Fibroblast of lung (primary cell): ENCODE measurements at regions not wholly inside any gene's neighbourhood (a gene's known extent, or its start where the extent isn't known, plus 50 kb on each side); places are given as distances from the start of the nearest gene placed in this dataset.

Source experiments
- EZH2 ChIP-seq: IDR thresholded peaks from 2 replicates; pipeline ENCODE4 v1.5.1; 2012; ENCODE audit warnings: low read length, control low read depth, mild to moderate bottlenecking; ENCODE audit errors: missing control alignments
- TF ChIP-seq, protein P1 (sequence below), 2 donors: IDR thresholded peaks in 1 of 2; conservative IDR thresholded peaks in 1 of 2; 1 replicate in 1 of 2; 2 replicates in 1 of 2; pipeline ENCODE4 v1.5.1; 2011 to 2012; ENCODE audit warnings: low read length in 2 of 2, control low read depth in 1 of 2, inconsistent platforms in 1 of 2, low read depth in 1 of 2, mild to moderate bottlenecking in 1 of 2

DNA sequence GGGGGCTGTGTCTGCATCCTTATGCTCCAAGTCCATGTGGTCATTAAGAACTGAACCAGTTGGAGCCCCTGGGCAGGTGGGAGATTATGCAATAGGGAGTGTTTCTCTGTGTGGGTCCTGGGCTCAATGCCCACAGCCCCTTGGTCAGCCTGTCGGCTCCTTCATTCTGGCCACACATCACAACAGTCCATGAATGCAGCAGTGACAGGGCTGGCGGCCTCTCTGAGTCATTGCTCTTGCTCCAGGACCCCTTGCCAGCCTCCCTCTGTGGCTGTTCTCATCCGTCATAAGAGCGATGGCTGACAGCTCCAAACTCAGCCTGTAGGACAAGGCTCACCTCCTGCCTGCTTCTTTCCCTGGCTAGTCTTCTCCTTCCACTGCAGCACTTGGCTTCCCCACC, 609.5 kb upstream of the CDH4 start:
- TF ChIP-seq, protein P1, sequence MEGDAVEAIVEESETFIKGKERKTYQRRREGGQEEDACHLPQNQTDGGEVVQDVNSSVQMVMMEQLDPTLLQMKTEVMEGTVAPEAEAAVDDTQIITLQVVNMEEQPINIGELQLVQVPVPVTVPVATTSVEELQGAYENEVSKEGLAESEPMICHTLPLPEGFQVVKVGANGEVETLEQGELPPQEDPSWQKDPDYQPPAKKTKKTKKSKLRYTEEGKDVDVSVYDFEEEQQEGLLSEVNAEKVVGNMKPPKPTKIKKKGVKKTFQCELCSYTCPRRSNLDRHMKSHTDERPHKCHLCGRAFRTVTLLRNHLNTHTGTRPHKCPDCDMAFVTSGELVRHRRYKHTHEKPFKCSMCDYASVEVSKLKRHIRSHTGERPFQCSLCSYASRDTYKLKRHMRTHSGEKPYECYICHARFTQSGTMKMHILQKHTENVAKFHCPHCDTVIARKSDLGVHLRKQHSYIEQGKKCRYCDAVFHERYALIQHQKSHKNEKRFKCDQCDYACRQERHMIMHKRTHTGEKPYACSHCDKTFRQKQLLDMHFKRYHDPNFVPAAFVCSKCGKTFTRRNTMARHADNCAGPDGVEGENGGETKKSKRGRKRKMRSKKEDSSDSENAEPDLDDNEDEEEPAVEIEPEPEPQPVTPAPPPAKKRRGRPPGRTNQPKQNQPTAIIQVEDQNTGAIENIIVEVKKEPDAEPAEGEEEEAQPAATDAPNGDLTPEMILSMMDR (conservative IDR thresholded peaks at IDR 0.05 in 1 of 2, IDR thresholded peaks at IDR 0.05 in 1 of 2; ENCODE audit: low read depth in 1 of 2, low read length in 2 of 2): no peak
- no peak for TF ChIP-seq EZH2
